Stimulated activated naive CD4-positive, alpha-beta T cell treated with Interleukin-2 at 50 U/mL for 16 hours (primary cell): ENCODE measurements at regions not wholly inside any gene's neighbourhood (a gene's known extent, or its start where the extent isn't known, plus 50 kb on each side); places are given as distances from the start of the nearest gene placed in this dataset.
"Not testable (repeated sequence)": the region's sequence is repeated elsewhere in the genome, so short reads cannot be mapped to it uniquely, and the experiment has no call there.

Source experiments
- DNase-seq: peaks from one replicate; lab custom pipeline; 2025; lab: John Stamatoyannopoulos, UW

DNA sequence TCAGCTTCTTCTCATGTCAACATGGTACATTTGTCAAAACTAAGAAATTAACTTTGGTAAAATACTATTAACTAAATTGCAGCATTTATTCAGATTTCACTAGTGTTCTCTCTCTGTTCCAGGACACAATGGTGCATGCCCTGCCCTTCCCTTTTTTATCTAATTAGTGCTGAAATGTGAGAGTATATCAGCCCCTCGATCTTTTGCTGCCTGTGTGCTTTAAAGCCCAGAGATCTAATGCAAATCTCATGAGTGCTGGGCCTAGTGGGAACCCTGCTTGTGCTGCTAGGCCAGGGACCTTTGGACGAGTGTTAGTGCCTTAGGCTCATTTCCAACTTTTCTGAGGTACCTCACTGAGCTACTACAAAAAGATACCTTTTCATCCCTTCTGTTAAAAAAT is 221.1 kb upstream of the EDNRB start:
- no peak for DNase-seq

DNA sequence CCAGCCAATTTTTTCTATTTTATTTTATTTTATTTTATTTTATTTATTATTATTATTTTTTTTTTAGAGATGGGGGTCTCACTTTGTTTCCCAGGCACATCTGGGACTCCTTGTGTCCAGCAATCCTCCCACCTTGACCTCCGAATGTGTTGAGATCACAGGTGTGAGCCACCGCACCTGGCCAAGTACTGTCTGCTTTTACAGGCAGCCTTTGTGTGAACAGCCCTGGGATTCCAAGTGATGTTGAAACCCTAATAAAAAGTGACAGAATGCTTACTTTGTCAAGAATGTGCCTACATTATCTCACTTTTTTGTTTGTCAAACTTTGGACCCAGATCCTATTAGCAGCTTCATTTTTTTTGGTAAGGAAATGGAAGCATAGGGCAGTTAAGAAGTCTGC is 220.1 kb upstream of the EDNRB start:
- no peak for DNase-seq

- DNase-seq, result no peak
Observed at GRCh38 chr13:78137404-78138142, 218.9 kb upstream of the EDNRB start.

GRCh38 chr13:78136966-78137365 is 218.3 kb upstream of the EDNRB start:
- no peak for DNase-seq

GRCh38 chr13:78133511-78133910 is 214.9 kb upstream of the EDNRB start:
- DNase-seq, result no peak

DNA sequence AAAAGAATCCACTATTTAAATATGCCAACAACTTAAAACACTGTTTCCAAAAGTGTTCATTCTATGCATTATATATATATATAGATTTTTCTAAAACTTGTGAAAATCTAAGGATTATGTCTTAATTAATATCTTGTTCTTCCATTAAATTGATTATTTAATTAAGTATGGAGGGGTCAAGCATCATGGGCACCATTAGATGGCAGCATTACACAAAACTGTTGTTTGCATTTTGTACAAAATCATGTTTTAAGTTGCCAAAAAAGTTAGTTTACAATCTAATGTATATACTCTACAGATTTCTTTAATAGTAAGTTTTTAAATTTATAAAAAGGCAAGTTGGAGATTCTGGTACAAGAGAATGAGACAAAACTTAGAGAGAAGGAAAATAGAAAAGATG is 213.2 kb upstream of the EDNRB start:
- no peak for DNase-seq

- DNase-seq, result no peak
Observed at GRCh38 chr13:78131346-78131745, 212.7 kb upstream of the EDNRB start.

DNA sequence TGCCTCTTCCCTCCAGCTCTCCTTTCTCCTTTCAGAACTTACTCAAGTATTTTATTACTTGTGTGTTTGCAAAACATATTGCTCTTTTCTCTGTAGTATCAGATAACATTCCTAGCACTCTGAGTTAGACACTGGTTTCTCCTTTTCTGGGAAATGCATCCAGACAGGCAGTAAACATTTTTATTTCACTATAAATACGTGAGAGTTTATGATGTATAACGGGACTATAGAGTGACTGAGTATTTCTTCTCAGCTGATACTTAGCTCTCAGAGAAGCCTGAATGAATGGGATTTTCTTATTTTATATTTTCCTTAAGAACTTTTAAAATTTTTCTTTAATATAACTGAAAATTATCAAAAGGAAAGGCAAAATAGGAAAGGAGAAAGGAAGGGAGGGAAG is 211.2 kb upstream of the EDNRB start:
- DNase-seq, result no peak

GRCh38 chr13:78129359-78129758 is 210.7 kb upstream of the EDNRB start:
- DNase-seq, result no peak

DNA sequence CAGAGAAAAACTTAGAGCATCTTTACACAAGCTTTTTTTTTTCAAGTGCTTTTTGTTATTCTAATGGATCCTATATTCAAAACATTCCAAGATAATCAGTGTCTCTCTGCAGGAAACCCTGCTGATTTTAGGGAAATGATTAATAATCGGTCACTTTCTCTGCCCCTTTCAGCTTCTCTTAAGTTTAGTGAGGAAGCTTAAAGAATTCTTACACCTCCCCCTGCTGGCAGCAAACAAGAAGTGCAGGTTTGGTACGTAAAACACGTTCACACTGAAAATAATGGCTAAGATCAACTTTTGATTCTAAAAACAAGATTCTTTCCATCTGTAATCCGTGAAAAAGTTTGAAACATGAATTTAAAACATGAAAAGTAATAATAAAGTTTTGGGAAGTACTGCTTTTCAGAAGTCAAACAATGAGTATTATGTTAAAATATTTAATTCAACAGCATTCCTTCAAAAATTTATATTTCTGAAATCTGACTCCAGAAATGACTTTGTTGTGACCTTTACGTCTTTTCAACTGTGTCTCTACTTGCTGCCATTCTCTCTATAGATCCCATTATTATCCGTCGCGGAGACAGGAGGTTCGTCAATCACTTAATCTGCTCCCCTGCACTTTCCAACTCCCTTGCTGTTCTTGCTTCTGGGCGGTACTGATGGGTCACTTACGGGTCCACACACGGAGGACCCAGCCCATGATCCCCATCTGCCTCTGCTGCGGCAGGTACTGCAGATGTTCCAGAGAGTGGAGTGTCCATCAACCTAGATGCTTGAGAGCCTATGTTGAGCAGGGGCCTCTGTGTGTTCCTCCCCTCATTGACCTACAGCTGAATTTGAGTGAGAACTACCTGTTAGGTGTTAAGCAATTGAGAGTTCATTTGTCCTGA is 203.1 kb upstream of the EDNRB start:
- DNase-seq, result no peak

DNA sequence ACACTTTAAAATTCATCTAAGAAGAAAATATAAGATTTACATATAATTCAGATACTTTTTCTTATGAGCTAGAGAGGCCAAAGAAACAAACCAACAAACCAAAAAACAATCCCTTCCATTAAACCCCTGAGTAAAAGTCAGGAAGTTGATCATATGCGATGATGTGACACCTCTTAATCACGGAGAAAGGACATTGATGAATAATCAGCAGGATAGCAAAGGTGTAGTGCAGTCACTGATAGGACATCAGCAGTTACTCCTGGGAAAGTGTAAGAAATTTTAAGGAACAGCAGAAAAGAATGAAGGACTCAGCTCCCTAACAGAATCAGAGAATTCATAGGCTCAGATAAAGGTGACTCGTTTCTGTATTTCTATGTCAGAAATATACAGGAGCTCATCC is 202.4 kb upstream of the EDNRB start:
- DNase-seq, result no peak

GRCh38 chr13:78120144-78120543 is 201.5 kb upstream of the EDNRB start:
- not testable (repeated sequence) for DNase-seq

DNA sequence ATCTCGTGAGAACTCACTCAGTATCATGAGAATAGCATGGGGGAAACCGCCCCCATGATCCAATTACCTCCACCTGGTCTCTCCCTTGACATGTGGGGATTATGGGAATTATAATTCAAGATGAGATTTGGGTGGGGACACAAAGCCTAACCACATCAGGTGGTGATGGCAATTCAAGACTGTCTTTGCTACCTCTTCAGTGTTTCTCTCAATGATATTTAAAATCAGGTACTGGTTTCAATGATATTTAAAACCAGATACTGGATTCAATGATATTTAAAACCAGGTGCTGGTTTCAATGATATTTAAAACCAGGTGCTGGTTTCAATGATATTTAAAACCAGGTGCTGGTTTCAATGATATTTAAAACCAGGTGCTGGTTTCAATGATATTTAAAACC is 198.4 kb upstream of the EDNRB start:
- not testable (repeated sequence) for DNase-seq

GRCh38 chr13:78105656-78106055 is 187.0 kb upstream of the EDNRB start:
- no peak for DNase-seq

DNA sequence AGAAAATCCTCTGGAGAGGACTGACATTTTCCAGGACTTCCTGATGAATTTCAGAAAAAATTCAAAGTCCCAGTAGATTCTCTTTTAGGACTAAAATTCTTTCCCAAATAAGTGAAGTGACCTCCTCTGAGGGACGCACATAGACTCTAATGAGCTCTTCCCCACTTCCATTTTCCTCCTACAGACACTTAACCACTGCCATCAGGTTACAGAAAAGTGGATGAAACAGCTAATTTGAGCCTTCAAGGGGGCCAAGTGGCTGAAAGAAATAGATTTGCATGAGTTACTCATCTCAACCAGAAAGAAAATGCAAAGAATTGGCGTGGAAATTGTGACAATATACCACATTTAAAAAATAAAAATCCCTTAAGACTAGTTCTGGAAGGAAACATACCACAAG is 185.3 kb upstream of the EDNRB start:
- DNase-seq, result no peak

DNA sequence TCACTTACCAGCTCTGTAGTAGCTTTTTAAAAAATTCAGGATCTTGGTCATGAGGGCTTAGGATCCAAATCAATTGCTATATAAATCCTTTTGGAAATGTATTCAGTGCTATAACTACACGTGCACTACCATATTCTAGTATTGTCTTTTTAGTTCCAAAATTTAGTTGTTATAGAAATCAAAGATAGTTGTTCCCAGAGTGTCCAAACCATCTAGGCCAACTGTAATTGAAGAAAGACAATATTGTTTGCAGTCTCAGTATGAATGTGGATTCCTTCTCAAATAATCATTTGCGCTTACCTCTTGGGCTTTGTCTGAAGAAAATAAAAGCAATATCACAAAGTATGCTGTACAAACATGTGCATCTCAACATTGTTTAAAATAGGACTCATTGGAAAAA is 184.1 kb upstream of the EDNRB start:
- no peak for DNase-seq

DNA sequence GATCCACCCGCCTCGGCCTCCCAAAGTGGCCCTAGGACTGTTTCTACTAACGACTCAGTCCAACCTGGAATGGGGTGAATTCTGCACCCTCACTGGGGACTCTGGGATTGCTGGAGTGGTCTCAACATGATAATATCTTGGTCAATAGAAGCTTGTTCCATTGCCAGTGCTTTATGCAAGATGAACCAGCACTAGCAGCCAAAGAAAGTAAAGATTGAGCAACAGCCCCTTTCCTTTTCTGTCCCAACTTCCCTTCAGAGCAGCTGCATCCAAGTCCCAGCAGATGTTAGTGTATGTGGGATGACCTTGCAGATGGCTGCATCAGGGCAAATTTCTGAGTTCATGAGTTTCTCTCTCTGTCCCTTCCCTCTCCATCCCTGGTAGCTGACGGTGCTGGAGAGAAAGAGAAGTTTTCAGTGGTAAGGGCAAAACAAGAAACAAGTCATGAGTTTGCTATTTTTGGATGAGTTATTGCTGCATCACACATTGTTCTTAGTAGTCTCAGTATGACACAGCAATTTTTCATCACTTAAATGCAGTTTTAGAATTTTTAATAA is 183.6 kb upstream of the EDNRB start:
- DNase-seq, result no peak

GRCh38 chr13:78100486-78100885 is 181.9 kb upstream of the EDNRB start:
- DNase-seq, result no peak

- no peak for DNase-seq
Observed at GRCh38 chr13:78098249-78098648, 179.6 kb upstream of the EDNRB start.

DNA sequence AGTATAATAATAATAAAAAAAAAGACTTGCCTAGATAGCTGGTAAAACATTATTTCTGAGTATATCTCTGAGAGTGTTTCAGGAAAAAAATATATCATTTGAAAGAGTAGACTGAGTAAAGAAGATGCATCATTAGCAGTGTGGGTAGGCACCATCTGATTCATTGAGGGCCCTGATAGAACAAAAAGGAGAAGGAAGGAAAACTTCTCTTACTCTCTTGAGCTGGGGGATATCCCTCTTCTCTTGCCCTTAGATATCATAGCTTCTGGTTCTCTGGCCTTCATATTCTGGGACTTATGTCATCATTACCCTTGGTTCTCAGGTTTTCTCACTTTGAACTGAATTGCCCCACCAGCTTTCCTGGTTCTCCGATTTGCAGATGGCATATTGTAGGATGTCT is 177.6 kb upstream of the EDNRB start:
- DNase-seq, result no peak

GRCh38 chr13:78087966-78088678 is 169.5 kb upstream of the EDNRB start:
- no peak for DNase-seq

- no peak for DNase-seq
Observed at GRCh38 chr13:78085434-78086225, 167.0 kb upstream of the EDNRB start.
